ENCODE measurements at regions not wholly inside any gene's neighbourhood (a gene's known extent, or its start where the extent isn't known, plus 50 kb on each side); places are given as distances from the start of the nearest gene placed in this dataset.

DNA sequence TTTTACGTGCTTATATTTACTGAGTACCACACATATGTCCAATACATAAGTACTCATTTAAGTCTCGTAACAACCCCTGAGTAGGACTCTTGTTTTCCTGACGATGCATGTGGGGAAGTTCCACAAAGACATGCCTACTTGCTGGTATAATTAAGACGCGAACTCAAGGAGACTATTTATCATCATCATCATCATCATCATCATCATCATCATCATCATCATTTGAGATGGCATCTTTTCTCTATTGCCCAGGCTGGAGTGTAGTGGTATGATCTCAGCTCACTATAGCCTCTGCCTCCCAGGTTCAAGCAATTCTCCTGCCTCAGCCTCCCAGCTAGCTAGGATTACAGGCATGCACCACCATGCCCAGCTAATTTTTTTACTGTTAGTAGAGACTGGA, 809.9 kb upstream of the EEF2KMT start:
- no peak overlapping the region for H3K4me3 ChIP-seq
- no peak for DNase-seq (ENCODE audit: low spot score)
- no peaks in the 10 kb centered on the region for H3K36me3 ChIP-seq
- no peak overlapping the region for H3K27ac ChIP-seq
- H3K4me1 ChIP-seq = no peaks in the 10 kb centered on the region
- no peaks in the 10 kb centered on the region for H3K27me3 ChIP-seq
- no peaks in the 10 kb centered on the region for H3K9me3 ChIP-seq
- TF ChIP-seq, protein P1, sequence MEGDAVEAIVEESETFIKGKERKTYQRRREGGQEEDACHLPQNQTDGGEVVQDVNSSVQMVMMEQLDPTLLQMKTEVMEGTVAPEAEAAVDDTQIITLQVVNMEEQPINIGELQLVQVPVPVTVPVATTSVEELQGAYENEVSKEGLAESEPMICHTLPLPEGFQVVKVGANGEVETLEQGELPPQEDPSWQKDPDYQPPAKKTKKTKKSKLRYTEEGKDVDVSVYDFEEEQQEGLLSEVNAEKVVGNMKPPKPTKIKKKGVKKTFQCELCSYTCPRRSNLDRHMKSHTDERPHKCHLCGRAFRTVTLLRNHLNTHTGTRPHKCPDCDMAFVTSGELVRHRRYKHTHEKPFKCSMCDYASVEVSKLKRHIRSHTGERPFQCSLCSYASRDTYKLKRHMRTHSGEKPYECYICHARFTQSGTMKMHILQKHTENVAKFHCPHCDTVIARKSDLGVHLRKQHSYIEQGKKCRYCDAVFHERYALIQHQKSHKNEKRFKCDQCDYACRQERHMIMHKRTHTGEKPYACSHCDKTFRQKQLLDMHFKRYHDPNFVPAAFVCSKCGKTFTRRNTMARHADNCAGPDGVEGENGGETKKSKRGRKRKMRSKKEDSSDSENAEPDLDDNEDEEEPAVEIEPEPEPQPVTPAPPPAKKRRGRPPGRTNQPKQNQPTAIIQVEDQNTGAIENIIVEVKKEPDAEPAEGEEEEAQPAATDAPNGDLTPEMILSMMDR (IDR thresholded peaks at IDR 0.05) = no peak

DNA sequence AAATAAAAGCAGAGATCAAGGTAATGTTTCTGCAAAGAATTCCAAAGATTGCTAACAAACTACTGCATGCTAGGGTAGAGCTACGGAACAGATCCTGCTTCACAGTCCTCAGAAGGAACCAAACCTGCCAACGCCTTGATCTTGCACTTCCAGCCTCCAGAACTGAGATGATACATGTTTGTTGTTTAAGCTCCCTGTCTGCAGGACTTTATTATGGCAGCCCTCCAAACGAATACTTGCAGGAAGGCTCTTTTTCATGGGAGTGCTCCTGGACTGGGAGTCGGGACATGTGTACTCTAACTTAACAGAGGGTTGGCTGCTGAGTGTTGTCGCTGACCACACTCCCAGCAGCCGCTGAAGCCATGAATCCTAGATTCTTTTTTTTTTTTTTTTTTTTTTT, 808.8 kb upstream of the EEF2KMT start:
- H3K36me3 ChIP-seq = no peaks in the 10 kb centered on the region
- no peaks in the 10 kb centered on the region for H3K9me3 ChIP-seq
- no peak for DNase-seq (ENCODE audit: low spot score)
- H3K4me3 ChIP-seq = no peak overlapping the region
- no peak overlapping the region for H3K27ac ChIP-seq
- H3K27me3 ChIP-seq = no peaks in the 10 kb centered on the region
- TF ChIP-seq, protein P1 (IDR thresholded peaks at IDR 0.05) = no peak
- no peaks in the 10 kb centered on the region for H3K4me1 ChIP-seq

DNA sequence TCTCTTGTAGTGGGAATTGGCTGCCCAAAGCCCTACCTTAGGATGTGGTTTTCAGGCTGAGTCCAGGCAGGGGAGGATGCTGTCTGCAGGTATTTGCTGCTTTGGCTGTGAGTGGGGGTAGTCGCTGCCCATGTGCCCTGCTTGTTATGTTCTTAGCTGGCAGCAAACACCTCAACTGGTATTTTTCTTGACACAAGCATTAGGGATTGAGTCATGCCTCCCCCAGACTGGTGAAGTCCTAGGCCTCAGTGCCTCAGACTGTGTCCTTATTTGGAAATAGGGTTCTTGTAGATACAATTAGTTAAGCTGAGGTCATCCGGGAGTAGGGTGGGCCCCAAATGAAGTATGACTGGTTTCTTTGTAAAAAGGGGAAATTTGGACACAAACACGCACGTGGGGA, 808.3 kb upstream of the EEF2KMT start:
- no peak overlapping the region for H3K4me3 ChIP-seq
- no peaks in the 10 kb centered on the region for H3K36me3 ChIP-seq
- H3K27ac ChIP-seq = no peak overlapping the region
- DNase-seq (ENCODE audit: low spot score) = no peak
- no peaks in the 10 kb centered on the region for H3K9me3 ChIP-seq
- TF ChIP-seq, protein P1 (IDR thresholded peaks at IDR 0.05) = no peak
- H3K27me3 ChIP-seq = no peaks in the 10 kb centered on the region
- no peaks in the 10 kb centered on the region for H3K4me1 ChIP-seq

DNA sequence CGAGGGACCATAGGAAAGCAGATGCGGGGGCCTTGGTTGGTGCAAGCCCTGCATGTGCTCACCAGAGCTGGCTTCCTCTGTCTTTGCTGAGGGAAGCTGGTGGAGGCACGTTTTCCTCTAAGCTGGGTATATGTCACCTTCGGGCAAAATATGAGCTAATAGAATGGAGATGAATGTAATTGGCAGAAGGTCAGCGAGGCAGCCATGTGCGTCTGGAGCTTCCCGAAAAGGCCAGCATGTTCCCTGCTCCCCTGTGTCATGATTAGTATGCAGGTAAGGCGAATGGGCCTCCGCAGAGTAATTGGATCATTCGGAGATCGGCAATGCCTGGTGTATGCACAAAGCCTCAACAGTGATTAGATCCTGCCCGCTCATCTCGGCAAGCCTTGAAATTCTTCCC, 806.2 kb upstream of the EEF2KMT start:
- Histone ChIP-seq H3K9me3 (no peaks in the 10 kb centered on the region), H3K4me3 (no peak overlapping the region), H3K36me3 (no peaks in the 10 kb centered on the region), H3K27ac (no peak overlapping the region), H3K27me3 (no peaks in the 10 kb centered on the region), H3K4me1 (no peaks in the 10 kb centered on the region)
- TF ChIP-seq, protein P1 (IDR thresholded peaks at IDR 0.05) = no peak
- no peak for DNase-seq (ENCODE audit: low spot score)

DNA sequence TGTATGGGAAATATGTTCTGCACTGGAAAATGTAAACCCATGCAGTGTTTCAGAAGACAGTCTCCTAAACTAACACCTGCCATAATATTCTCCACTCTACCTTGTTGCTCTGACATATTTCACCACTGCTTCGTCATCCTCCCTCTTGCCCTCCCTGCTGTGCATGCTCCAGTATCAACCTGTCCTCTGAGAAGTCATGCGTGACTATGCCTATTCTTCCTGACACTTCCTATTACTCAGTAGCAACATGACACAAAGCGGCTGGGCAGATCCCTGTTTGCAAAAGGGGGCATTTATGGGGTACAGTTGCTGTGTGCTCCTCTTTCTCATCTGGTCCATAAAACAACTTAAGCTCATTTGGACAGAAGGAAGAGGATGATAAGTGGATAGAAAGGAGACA, 805.6 kb upstream of the EEF2KMT start:
- Histone ChIP-seq H3K4me1 (no peaks in the 10 kb centered on the region), H3K9me3 (no peaks in the 10 kb centered on the region), H3K4me3 (no peak overlapping the region), H3K27me3 (no peaks in the 10 kb centered on the region), H3K27ac (no peak overlapping the region), H3K36me3 (no peaks in the 10 kb centered on the region)
- no peak for DNase-seq (ENCODE audit: low spot score)
- TF ChIP-seq, protein P1 (IDR thresholded peaks at IDR 0.05) = no peak

DNA sequence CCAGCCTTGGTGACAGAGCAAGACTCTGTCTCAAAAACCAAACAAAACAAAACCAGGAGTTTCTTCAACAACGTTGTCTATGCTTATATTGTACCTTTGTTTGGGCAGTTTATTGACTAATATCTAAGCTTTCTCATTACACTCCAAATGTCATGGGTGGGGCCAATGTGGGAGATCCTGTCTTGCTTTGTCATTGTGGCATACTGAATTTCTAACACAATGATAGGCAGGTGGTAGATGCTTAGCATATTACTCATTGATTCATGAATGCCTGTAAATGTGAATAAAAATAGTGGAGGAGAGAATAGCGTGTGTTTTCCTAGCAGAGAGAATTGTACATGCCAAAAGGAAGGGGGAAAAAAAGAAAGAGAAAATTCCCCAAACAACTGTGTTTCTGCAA, 802.5 kb upstream of the EEF2KMT start:
- no peaks in the 10 kb centered on the region for H3K27me3 ChIP-seq
- H3K4me3 ChIP-seq = no peak overlapping the region
- no peak for DNase-seq (ENCODE audit: low spot score)
- TF ChIP-seq, protein P1 (IDR thresholded peaks at IDR 0.05) = no peak
- H3K27ac ChIP-seq = no peak overlapping the region
- H3K36me3 ChIP-seq = no peaks in the 10 kb centered on the region
- H3K9me3 ChIP-seq = no peaks in the 10 kb centered on the region
- H3K4me1 ChIP-seq = no peaks in the 10 kb centered on the region

Measured in right atrium auricular region (tissue), 2 donors.